WTC11 (cell line): ENCODE measurements at regions not wholly inside any gene's neighbourhood (a gene's known extent, or its start where the extent isn't known, plus 50 kb on each side); places are given as distances from the start of the nearest gene placed in this dataset.

Experiments
- ARID4B ChIP-seq: sonication (generic); formaldehyde crosslinking; IDR thresholded peaks from 2 replicates; pipeline ENCODE4 v1.8.0; 2023; ENCODE audit warnings: missing genetic modification reagents, mild to moderate bottlenecking, borderline replicate concordance
- MAX ChIP-seq: sonication (generic); formaldehyde crosslinking; IDR thresholded peaks from 2 replicates; pipeline ENCODE4 v1.8.0; 2022; ENCODE audit warnings: mild to moderate bottlenecking, missing genetic modification reagents
- MYBL2 ChIP-seq: sonication (generic); formaldehyde crosslinking; IDR thresholded peaks from 2 replicates; pipeline ENCODE4 v1.8.1; 2023; ENCODE audit warnings: mild to moderate bottlenecking, moderate library complexity, missing genetic modification reagents
- NR2C2 ChIP-seq: sonication (generic); formaldehyde crosslinking; IDR thresholded peaks from 2 replicates; pipeline ENCODE4 v1.8.0; 2022; ENCODE audit warnings: mild to moderate bottlenecking, missing genetic modification reagents
- TEAD4 ChIP-seq: sonication (generic); formaldehyde crosslinking; IDR thresholded peaks from 2 replicates; pipeline ENCODE4 v1.8.0; 2022; ENCODE audit warnings: mild to moderate bottlenecking, missing genetic modification reagents
- ZNF121 ChIP-seq: sonication (generic); formaldehyde crosslinking; IDR thresholded peaks from 2 replicates; pipeline ENCODE4 v1.8.0; 2023; ENCODE audit warnings: missing genetic modification reagents
- ZNF317 ChIP-seq: sonication (generic); formaldehyde crosslinking; IDR thresholded peaks from 2 replicates; pipeline ENCODE4 v1.8.1; 2023; ENCODE audit warnings: low read depth, mild to moderate bottlenecking, moderate library complexity, missing genetic modification reagents, borderline replicate concordance
- TF ChIP-seq, protein P1 (sequence below): fragments of 200-600 bp; IDR thresholded peaks from 2 replicates; pipeline ENCODE4 v1.8.0; 2022; ENCODE audit warnings: antibody characterized with exemption
- TF ChIP-seq, protein P2 (sequence below): sonication (generic); formaldehyde crosslinking; IDR thresholded peaks from 2 replicates; pipeline ENCODE4 v1.8.0; 2022; ENCODE audit warnings: mild to moderate bottlenecking, missing genetic modification reagents

DNA sequence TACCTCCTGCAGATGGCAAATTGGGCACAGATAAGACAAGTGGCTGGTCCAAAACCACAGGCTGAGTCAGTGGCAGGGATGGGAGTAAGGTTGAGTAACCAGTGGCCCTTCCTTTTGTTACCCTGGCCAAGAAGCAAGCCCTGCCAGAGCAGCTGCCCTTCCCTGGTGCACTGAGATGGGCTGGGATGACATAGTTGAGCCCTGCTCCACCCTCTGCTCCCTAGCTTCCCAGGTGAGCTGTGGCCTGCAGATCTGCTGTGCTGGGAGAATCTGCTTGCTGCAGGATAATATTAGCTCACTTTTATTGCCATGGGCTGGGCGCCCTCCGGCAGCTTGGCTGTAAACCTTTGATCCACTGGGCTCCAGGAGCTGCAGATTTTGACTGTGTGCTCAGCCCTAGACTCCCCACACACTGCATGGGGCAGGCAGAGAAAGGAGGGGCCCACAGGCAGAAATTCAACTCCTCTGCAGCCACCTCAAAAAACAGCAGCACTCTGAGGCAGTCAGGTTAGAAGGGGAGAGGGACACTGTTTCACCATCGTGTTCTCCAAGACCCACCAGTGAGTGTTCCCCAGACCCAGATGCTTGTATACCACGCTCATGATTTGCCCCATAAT, 101.8 kb downstream of the CBLN1 start:
- TF ChIP-seq MYBL2 (CRISPR knock-in tag) (no peak), ZNF121 (CRISPR knock-in tag) (no peak), ZNF317 (no peak), NR2C2 (CRISPR knock-in tag) (no peak), MAX (CRISPR knock-in tag) (no peak), ARID4B (CRISPR knock-in tag) (no peak), TEAD4 (no peak)
- TF ChIP-seq, protein P1, sequence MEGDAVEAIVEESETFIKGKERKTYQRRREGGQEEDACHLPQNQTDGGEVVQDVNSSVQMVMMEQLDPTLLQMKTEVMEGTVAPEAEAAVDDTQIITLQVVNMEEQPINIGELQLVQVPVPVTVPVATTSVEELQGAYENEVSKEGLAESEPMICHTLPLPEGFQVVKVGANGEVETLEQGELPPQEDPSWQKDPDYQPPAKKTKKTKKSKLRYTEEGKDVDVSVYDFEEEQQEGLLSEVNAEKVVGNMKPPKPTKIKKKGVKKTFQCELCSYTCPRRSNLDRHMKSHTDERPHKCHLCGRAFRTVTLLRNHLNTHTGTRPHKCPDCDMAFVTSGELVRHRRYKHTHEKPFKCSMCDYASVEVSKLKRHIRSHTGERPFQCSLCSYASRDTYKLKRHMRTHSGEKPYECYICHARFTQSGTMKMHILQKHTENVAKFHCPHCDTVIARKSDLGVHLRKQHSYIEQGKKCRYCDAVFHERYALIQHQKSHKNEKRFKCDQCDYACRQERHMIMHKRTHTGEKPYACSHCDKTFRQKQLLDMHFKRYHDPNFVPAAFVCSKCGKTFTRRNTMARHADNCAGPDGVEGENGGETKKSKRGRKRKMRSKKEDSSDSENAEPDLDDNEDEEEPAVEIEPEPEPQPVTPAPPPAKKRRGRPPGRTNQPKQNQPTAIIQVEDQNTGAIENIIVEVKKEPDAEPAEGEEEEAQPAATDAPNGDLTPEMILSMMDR: no peak
- TF ChIP-seq, protein P2, sequence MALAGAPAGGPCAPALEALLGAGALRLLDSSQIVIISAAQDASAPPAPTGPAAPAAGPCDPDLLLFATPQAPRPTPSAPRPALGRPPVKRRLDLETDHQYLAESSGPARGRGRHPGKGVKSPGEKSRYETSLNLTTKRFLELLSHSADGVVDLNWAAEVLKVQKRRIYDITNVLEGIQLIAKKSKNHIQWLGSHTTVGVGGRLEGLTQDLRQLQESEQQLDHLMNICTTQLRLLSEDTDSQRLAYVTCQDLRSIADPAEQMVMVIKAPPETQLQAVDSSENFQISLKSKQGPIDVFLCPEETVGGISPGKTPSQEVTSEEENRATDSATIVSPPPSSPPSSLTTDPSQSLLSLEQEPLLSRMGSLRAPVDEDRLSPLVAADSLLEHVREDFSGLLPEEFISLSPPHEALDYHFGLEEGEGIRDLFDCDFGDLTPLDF (CRISPR knock-in tag): no peak
